Heart right ventricle (tissue), 16 donors: ENCODE measurements at regions not wholly inside any gene's neighbourhood (a gene's known extent, or its start where the extent isn't known, plus 50 kb on each side); places are given as distances from the start of the nearest gene placed in this dataset.

Source experiments
- ATAC-seq, 8 donors: fragments of 200-7000 bp; cut with Tn5 transposase; one replicate each; pipeline ENCODE4 v1.9.1; 2020; ENCODE audit warnings: mild to moderate bottlenecking in 8 of 8, moderate library complexity in 8 of 8, moderate number of reproducible peaks in 1 of 8
- DNase-seq, 2 donors: peaks; one replicate each; pipeline ENCODE4 v3.0.0-alpha.2; 2020
- H3K27ac ChIP-seq, 10 donors: fragments of 200-600 bp; sonication (generic) in 2 of 10; one replicate each; pipeline versions ENCODE4 v1.5.0 to v1.8.0; 2020 to 2022; ENCODE audit warnings: mild to moderate bottlenecking in 3 of 10
- H3K27me3 ChIP-seq, 7 donors: fragments of 200-600 bp; one replicate each; pipeline ENCODE4 v1.8.0; 2021 to 2022; ENCODE audit warnings: mild to moderate bottlenecking in 2 of 7
- H3K36me3 ChIP-seq, 9 donors: fragments of 200-600 bp; sonication (generic) in 1 of 9; one replicate each; pipeline versions ENCODE4 v1.5.0 to v1.8.0; 2020 to 2022; ENCODE audit warnings: mild to moderate bottlenecking in 2 of 9
- H3K4me1 ChIP-seq, 9 donors: fragments of 200-600 bp; sonication (generic) in 1 of 9; one replicate each; pipeline versions ENCODE4 v1.5.0 to v1.8.0; 2020 to 2022; ENCODE audit warnings: mild to moderate bottlenecking in 4 of 9
- H3K4me3 ChIP-seq, 10 donors: fragments of 200-600 bp; sonication (generic) in 2 of 10; one replicate each; pipeline versions ENCODE4 v1.5.0 to v1.8.0; 2020 to 2022; ENCODE audit warnings: mild to moderate bottlenecking in 7 of 10, moderate library complexity in 2 of 10
- H3K9me3 ChIP-seq, 11 donors: fragments of 200-600 bp in 10 of 11; sonication (generic) in 2 of 11; one replicate each; pipeline versions ENCODE4 v1.5.0 to v1.8.0; 2013 to 2022; ENCODE audit warnings: mild to moderate bottlenecking in 2 of 11, control low read depth in 1 of 11, moderate library complexity in 1 of 11
- WGBS, 2 donors: extraction: QIAGEN DNeasy Blood & Tissue Kit; methylation state at CpG; one replicate each; pipeline ENCODE4 v1.1.7; 2013; ENCODE audit warnings: inconsistent platforms in 1 of 2; 5-methylcytosine and 5-hydroxymethylcytosine counted together
- intact Hi-C, 10 donors: fragments of 100-400 bp; cut with DNase I; formaldehyde crosslinking; loops; one replicate each; pipeline versions ENCODE4 v1.11.1 to v1.14.2; 2022
- TF ChIP-seq, protein P1 (sequence below), 9 donors: fragments of 200-600 bp; sonication (generic) in 2 of 9; IDR thresholded peaks; one replicate each; pipeline versions ENCODE4 v1.5.0 to v1.8.0; 2021 to 2022; ENCODE audit warnings: antibody characterized with exemption in 9 of 9, mild to moderate bottlenecking in 5 of 9, moderate library complexity in 1 of 9
- donor health status: Arrhythmogenic right ventricular cardiomyopathy.
- donor health status: ischemic (EF 13 %, LVEDD 7.1; RV severe dilation, severe dysfunction).
- donor health status: healthy with polysubstance abuse.
- donor health status: DM: no; HTN: yes; CAD: no.
- donor health status: DM: no; HTN: no; CAD: no.
- donor health status: ischemic (EF 25% LVEDD 6.9; RV normal size, moderate dysfunction).
- donor health status: ischemic (EF 25% LVEDD 5.7; RV mildly dilated, moderate dysfunction).
- donor health status: healthy.
- donor health status: DM: yes; HTN: yes; CAD: no.
- donor health status: Ischemic cardiomyopathy.
- donor health status: ischemic (EF 35%, LVEDD 5.7; RV mildly dilated, moderate dysfunction).
- donor health status: nonischemic (EF 11% LVEDD 7.7; RV severe dilation, severe dysfunction).
- donor health status: DM: yes; HTN: yes; CAD: no.
- donor health status: PGD.
- donor health status: ischemic (EF 29% LVEDD 5.4; RV normal size, mild dysfunction).
- donor health status: nonischemic (EF 23%, LVEDD 6.1; RV moderate dilation, normal function).

DNA sequence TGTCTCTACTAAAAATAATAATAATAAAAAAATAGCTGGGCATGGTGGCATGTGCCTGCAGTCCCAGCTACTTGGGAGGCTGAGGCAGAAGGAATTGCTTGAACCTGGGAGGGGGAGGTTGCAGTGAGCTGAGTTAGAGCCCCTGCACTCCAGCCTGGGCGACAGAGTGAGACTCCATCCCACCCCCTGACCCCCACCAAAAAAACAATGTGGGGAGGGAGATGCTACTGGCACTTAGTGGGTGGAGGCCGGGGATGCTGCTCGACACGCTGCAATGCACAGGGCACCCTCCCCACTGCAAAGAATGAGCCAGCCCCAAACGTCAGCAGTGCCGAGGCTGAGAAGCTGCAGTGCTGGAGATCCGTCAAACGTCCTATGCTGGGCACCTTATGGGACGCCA lies 77.5 kb upstream of the MAP1LC3B2 start:
- H3K27me3 ChIP-seq, result peaks cover 0 to 17% (median 0%) of the 10 kb centered on the region in 7 donors
- peaks cover 0 to 12% (median 1%) of the 10 kb centered on the region in 11 donors for H3K9me3 ChIP-seq
- H3K36me3 ChIP-seq, result no peaks in the 10 kb centered on the region
- H3K4me1 ChIP-seq, result peaks cover 0 to 9% (median 0%) of the 10 kb centered on the region in 9 donors
- no peak overlapping the region for H3K4me3 ChIP-seq
- no peak for ATAC-seq
- TF ChIP-seq, protein P1, sequence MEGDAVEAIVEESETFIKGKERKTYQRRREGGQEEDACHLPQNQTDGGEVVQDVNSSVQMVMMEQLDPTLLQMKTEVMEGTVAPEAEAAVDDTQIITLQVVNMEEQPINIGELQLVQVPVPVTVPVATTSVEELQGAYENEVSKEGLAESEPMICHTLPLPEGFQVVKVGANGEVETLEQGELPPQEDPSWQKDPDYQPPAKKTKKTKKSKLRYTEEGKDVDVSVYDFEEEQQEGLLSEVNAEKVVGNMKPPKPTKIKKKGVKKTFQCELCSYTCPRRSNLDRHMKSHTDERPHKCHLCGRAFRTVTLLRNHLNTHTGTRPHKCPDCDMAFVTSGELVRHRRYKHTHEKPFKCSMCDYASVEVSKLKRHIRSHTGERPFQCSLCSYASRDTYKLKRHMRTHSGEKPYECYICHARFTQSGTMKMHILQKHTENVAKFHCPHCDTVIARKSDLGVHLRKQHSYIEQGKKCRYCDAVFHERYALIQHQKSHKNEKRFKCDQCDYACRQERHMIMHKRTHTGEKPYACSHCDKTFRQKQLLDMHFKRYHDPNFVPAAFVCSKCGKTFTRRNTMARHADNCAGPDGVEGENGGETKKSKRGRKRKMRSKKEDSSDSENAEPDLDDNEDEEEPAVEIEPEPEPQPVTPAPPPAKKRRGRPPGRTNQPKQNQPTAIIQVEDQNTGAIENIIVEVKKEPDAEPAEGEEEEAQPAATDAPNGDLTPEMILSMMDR (IDR thresholded peaks at IDR 0.05), result no peak
- H3K27ac ChIP-seq, result no peak overlapping the region
- no peak for DNase-seq
- intact Hi-C loops, result no loop called here
- WGBS, 2 donors, result 75 to 79% methylated on average over 9 of the region's 9 CpGs

DNA sequence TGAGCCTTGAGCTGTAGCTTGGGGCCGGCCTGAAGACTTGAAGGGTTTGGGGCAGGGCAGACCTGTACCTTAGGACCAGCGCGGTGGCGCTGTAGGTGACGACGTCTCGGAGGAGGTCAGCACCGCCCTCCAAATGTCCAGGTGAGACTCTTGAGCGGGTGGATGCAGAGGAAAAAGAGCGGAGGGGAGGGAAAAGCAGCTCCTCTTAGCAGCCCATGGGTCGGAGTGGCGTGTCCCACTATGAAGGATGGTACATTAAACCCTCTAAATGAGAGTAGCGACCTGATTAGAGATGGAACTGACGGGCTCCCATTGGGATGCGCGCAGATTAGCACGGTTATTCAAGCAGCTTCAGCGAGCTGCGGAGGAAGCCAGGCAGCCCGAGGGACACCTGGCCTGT lies 77.0 kb upstream of the MAP1LC3B2 start:
- Histone ChIP-seq H3K9me3 (peaks cover 0 to 8% (median 0%) of the 10 kb centered on the region in 11 donors), H3K27ac (no peak overlapping the region), H3K36me3 (no peaks in the 10 kb centered on the region), H3K4me3 (no peak overlapping the region), H3K4me1 (peaks cover 0 to 9% (median 0%) of the 10 kb centered on the region in 9 donors), H3K27me3 (peaks cover 0 to 17% (median 0%) of the 10 kb centered on the region in 7 donors)
- DNase-seq (no peak), ATAC-seq (no peak)
- TF ChIP-seq, protein P1 (IDR thresholded peaks at IDR 0.05), result no peak
- intact Hi-C loops, result no loop called here
- 77 to 80% methylated on average over 20 of the region's 20 CpGs for WGBS, 2 donors

DNA sequence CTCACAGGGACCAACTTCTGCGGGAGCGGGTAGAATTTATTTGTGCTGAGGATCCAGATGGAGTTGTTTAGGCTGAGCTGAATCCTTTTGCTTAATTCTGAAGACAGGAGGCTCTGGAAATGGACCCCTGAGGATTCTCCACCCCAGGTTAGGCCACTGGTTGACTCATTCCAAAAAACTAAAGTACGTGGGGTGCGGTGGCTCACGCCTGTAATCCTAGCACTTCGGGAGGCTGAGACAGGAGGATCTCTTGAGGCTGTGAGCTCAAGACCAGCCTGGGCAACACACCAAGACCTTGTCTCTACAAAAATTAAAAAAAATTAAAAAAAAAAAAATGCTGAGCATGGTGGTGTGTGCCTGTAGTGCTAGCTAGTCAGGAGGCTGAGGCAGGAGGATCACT lies 76.3 kb upstream of the MAP1LC3B2 start:
- WGBS, 2 donors, result 96 to 98% methylated on average over 6 of the region's 6 CpGs
- H3K4me1 ChIP-seq, result peaks cover 0 to 9% (median 0%) of the 10 kb centered on the region in 9 donors
- DNase-seq, result no peak
- intact Hi-C loops, result no loop called here
- no peak overlapping the region for H3K4me3 ChIP-seq
- H3K27ac ChIP-seq, result no peak overlapping the region
- ATAC-seq, result no peak
- peaks cover 0 to 10% (median under 1%) of the 10 kb centered on the region in 11 donors for H3K9me3 ChIP-seq
- TF ChIP-seq, protein P1 (IDR thresholded peaks at IDR 0.05), result no peak
- peaks cover 0 to 17% (median 0%) of the 10 kb centered on the region in 7 donors for H3K27me3 ChIP-seq
- H3K36me3 ChIP-seq, result no peaks in the 10 kb centered on the region

DNA sequence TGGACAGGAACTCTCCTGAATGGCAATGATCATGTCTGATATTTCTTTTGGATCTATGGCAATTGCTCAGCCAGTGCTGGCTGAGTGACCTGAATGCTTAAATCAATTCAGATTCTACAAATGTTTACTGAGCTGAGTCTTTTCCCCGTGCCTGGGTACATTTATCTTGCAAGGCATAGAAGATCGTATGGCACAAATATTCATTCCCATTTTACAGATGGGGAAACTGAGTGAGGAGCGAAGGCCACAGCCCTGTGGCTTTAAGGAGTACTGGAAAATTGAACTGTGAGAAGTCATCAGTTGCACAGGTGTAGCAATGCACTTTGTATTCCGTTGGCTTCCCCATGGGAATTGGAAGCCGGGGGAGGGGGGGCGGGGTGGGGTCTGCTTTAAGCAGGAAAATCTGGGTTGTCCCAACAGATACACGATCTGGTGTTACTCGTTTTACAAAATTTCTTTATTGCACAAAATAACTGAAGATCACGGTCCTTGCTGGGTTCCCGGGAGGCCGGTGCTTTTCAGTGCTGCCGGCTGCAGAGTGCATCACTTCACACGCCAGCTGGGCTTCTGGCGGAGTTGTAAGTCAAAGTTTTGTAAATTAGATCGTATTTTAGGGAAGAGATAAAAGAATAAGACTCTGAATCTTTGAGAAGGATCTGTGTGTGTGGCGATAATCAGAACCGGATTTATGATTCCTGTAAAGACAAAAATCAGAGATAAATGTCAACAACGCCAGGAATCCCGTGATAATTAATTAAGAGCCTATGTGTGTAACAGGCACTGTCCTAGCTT lies 75.0 kb upstream of the MAP1LC3B2 start:
- ATAC-seq, result no peak
- no peaks in the 10 kb centered on the region for H3K36me3 ChIP-seq
- peaks cover 0 to 17% (median 0%) of the 10 kb centered on the region in 7 donors for H3K27me3 ChIP-seq
- no peak overlapping the region for H3K27ac ChIP-seq
- H3K4me3 ChIP-seq, result no peak overlapping the region
- H3K4me1 ChIP-seq, result peaks cover 0 to 9% (median 0%) of the 10 kb centered on the region in 9 donors
- intact Hi-C loops, result no loop called here
- DNase-seq, result no peak
- TF ChIP-seq, protein P1 (IDR thresholded peaks at IDR 0.05), result no peak
- 62 to 65% methylated on average over 19 of the region's 19 CpGs for WGBS, 2 donors
- peaks cover 0 to 21% (median 4%) of the 10 kb centered on the region in 11 donors for H3K9me3 ChIP-seq
